Colonic mucosa (tissue), 4 donors: ENCODE measurements at regions not wholly inside any gene's neighbourhood (a gene's known extent, or its start where the extent isn't known, plus 50 kb on each side); places are given as distances from the start of the nearest gene placed in this dataset.

Source experiments
- DNase-seq: peaks from one replicate; pipeline ENCODE4 v3.0.0-alpha.2; 2020
- H3K27ac ChIP-seq: fragments of 200-600 bp; one replicate; pipeline ENCODE4 v1.8.0; 2021
- H3K27me3 ChIP-seq: fragments of 200-600 bp; one replicate; pipeline ENCODE4 v1.8.0; 2021
- H3K36me3 ChIP-seq: fragments of 200-600 bp; one replicate; pipeline ENCODE4 v1.8.0; 2021
- H3K4me1 ChIP-seq: fragments of 200-600 bp; one replicate; pipeline ENCODE4 v1.8.0; 2021; ENCODE audit warnings: mild to moderate bottlenecking
- H3K4me3 ChIP-seq: fragments of 200-600 bp; one replicate; pipeline ENCODE4 v1.8.0; 2021
- H3K9ac ChIP-seq, 2 donors: one replicate each; pipeline ENCODE4 v1.7.0; 2013; ENCODE audit warnings: control low read depth in 2 of 2, low read depth in 2 of 2, low read length in 2 of 2
- H3K9me3 ChIP-seq: fragments of 200-600 bp; one replicate; pipeline ENCODE4 v1.8.0; 2021
- CTCF ChIP-seq: fragments of 200-600 bp; IDR thresholded peaks from one replicate; pipeline ENCODE4 v1.8.0; 2022; ENCODE audit warnings: antibody characterized with exemption, mild to moderate bottlenecking
- intact Hi-C: fragments of 100-400 bp; cut with DNase I; formaldehyde crosslinking; loops from one replicate; pipeline ENCODE4 v1.14.1; 2022
- donor health status: healthy.
- donor health status: DM: no; HTN: no; CAD: no.
- donor health status: DM: no; HTN: no; CAD: no.

GRCh38 chr11:114811971-114812370 lies 133.6 kb downstream of the NXPE2 start:
- Histone ChIP-seq H3K4me1 (no peaks in the 10 kb centered on the region), H3K4me3 (no peak overlapping the region), H3K27me3 (no peaks in the 10 kb centered on the region), H3K9ac (no peak overlapping the region), H3K27ac (no peak overlapping the region), H3K9me3 (no peaks in the 10 kb centered on the region), H3K36me3 (no peaks in the 10 kb centered on the region)
- intact Hi-C loops: no loop called here
- TF ChIP-seq CTCF: no peak
- no peak for DNase-seq

- intact Hi-C loops: no loop called here
- DNase-seq: no peak
- Histone ChIP-seq H3K27ac (no peak overlapping the region), H3K36me3 (no peaks in the 10 kb centered on the region), H3K4me3 (no peak overlapping the region), H3K4me1 (no peaks in the 10 kb centered on the region), H3K9me3 (no peaks in the 10 kb centered on the region), H3K27me3 (no peaks in the 10 kb centered on the region), H3K9ac (no peak overlapping the region)
- no peak for TF ChIP-seq CTCF
Measured at GRCh38 chr11:114812733-114813132, 134.4 kb downstream of the NXPE2 start.

- no peaks in the 10 kb centered on the region for H3K4me1 ChIP-seq
- H3K36me3 ChIP-seq: no peaks in the 10 kb centered on the region
- intact Hi-C loops: no loop called here
- no peaks in the 10 kb centered on the region for H3K27me3 ChIP-seq
- no peak overlapping the region for H3K27ac ChIP-seq
- no peak for DNase-seq
- TF ChIP-seq CTCF: no peak
- H3K9ac ChIP-seq: no peak overlapping the region
- no peaks in the 10 kb centered on the region for H3K9me3 ChIP-seq
- H3K4me3 ChIP-seq: no peak overlapping the region
Measured at GRCh38 chr11:114813189-114813718, 134.9 kb downstream of the NXPE2 start.

GRCh38 chr11:114815176-114815575 lies 136.8 kb downstream of the NXPE2 start:
- no peaks in the 10 kb centered on the region for H3K36me3 ChIP-seq
- H3K4me1 ChIP-seq: no peaks in the 10 kb centered on the region
- DNase-seq: no peak
- H3K27ac ChIP-seq: no peak overlapping the region
- no peak overlapping the region for H3K4me3 ChIP-seq
- TF ChIP-seq CTCF: no peak
- no peaks in the 10 kb centered on the region for H3K9me3 ChIP-seq
- H3K27me3 ChIP-seq: no peaks in the 10 kb centered on the region
- intact Hi-C loops: no loop called here
- H3K9ac ChIP-seq: no peak overlapping the region

- Histone ChIP-seq H3K9ac (no peak overlapping the region), H3K9me3 (no peaks in the 10 kb centered on the region), H3K27ac (no peak overlapping the region), H3K4me3 (no peak overlapping the region), H3K4me1 (no peaks in the 10 kb centered on the region), H3K36me3 (no peaks in the 10 kb centered on the region), H3K27me3 (no peaks in the 10 kb centered on the region)
- intact Hi-C loops: no loop called here
- no peak for TF ChIP-seq CTCF
- no peak for DNase-seq
Measured at GRCh38 chr11:114815761-114816160, 137.4 kb downstream of the NXPE2 start.

GRCh38 chr11:114816791-114817190 lies 138.5 kb downstream of the NXPE2 start:
- Histone ChIP-seq H3K4me3 (no peak overlapping the region), H3K4me1 (no peaks in the 10 kb centered on the region), H3K36me3 (no peaks in the 10 kb centered on the region), H3K9me3 (no peaks in the 10 kb centered on the region), H3K27me3 (no peaks in the 10 kb centered on the region), H3K27ac (no peak overlapping the region), H3K9ac (no peak overlapping the region)
- intact Hi-C loops: no loop called here
- TF ChIP-seq CTCF: no peak
- DNase-seq: no peak
